PC-3 (cell line): ENCODE measurements at regions not wholly inside any gene's neighbourhood (a gene's known extent, or its start where the extent isn't known, plus 50 kb on each side); places are given as distances from the start of the nearest gene placed in this dataset.

Experiments used
- ATAC-seq: fragments of 200-7000 bp; cut with Tn5 transposase; 2 replicates; pipeline ENCODE4 v1.9.1; 2020; ENCODE audit warnings: mild to moderate bottlenecking, moderate library complexity
- BruUV-seq: library from RNA; stranded (reverse); fragments of 400-500 nt; replicated peaks from 2 replicates; lab custom pipeline; 2021; lab: Mats Ljungman, UMichigan
- CTCF ChIA-PET: fragments of 300-600 bp; sonication (Branson Sonifier 250); formaldehyde crosslinking; loops from one replicate; lab custom pipeline; 2022; ENCODE audit warnings: antibody characterized with exemption; lab: Charles Lee
- POLR2A ChIA-PET: fragments of 300-600 bp; sonication (Branson Sonifier 250); formaldehyde crosslinking; loops from one replicate; lab custom pipeline; 2022; ENCODE audit warnings: antibody characterized with exemption; ENCODE audit not compliant: unreplicated experiment; lab: Charles Lee
- DNase-seq: peaks from one replicate; pipeline ENCODE4 v3.0.0-alpha.2; 2015
- H2AFZ ChIP-seq: fragments of 300-600 bp; sonication (generic); 2 replicates; pipeline ENCODE4 v1.6.0; 2016; ENCODE audit warnings: antibody characterized with exemption, low read length
- H3F3A ChIP-seq: fragments of 300-600 bp; sonication (generic); one replicate; pipeline ENCODE4 v1.6.0; 2017; ENCODE audit warnings: antibody characterized with exemption, low read length, control low read depth, mild to moderate bottlenecking; ENCODE audit not compliant: unreplicated experiment
- H3K27ac ChIP-seq: fragments of 300-600 bp; sonication (generic); 2 replicates; pipeline ENCODE4 v1.5.1; 2016; ENCODE audit warnings: mild to moderate bottlenecking, low read length
- H3K27me3 ChIP-seq: fragments of 300-600 bp; sonication (generic); 2 replicates; pipeline ENCODE4 v1.6.1; 2016; ENCODE audit warnings: low read length, mixed read lengths
- H3K36me3 ChIP-seq: fragments of 300-600 bp; sonication (generic); 2 replicates; pipeline ENCODE4 v1.6.1; 2016; ENCODE audit warnings: low read depth, mixed run types, low read length, mixed read lengths
- H3K4me1 ChIP-seq: fragments of 300-600 bp; sonication (generic); 2 replicates; pipeline ENCODE4 v1.5.1; 2016; ENCODE audit warnings: low read length; ENCODE audit not compliant: insufficient read depth
- H3K4me2 ChIP-seq: fragments of 300-600 bp; sonication (generic); 2 replicates; pipeline ENCODE4 v1.6.0; 2016; ENCODE audit warnings: low read length
- H3K4me3 ChIP-seq: fragments of 300-600 bp; sonication (generic); 2 replicates; pipeline ENCODE4 v1.5.1; 2016; ENCODE audit warnings: mild to moderate bottlenecking, low read length, mixed read lengths
- H3K79me2 ChIP-seq: fragments of 300-600 bp; sonication (generic); 2 replicates; pipeline ENCODE4 v1.6.1; 2017; ENCODE audit warnings: low read length, mixed read lengths
- H3K9ac ChIP-seq: fragments of 300-600 bp; sonication (generic); 2 replicates; pipeline ENCODE4 v1.6.0; 2016; ENCODE audit warnings: mild to moderate bottlenecking, low read length
- H3K9me2 ChIP-seq: fragments of 300-600 bp; sonication (generic); replicated peaks from 2 replicates; pipeline ENCODE4 v1.6.1; 2016; ENCODE audit warnings: mixed run types, low read length, mixed read lengths
- H3K9me3 ChIP-seq: fragments of 300-600 bp; sonication (generic); 2 replicates; pipeline ENCODE4 v1.6.1; 2016; ENCODE audit warnings: low read length, mixed read lengths
- H4K20me1 ChIP-seq: fragments of 300-600 bp; sonication (generic); 2 replicates; pipeline ENCODE4 v1.6.1; 2016; ENCODE audit warnings: low read length, mixed read lengths
- CTCF ChIP-seq: fragments of 300-600 bp; sonication (generic); conservative IDR thresholded peaks from 2 replicates; pipeline ENCODE4 v1.5.1; 2017; ENCODE audit warnings: antibody characterized with exemption, low read depth, mild to moderate bottlenecking, low read length
- EZH2 ChIP-seq: fragments of 300-600 bp; sonication (generic); IDR thresholded peaks from one replicate; pipeline ENCODE4 v1.6.1; 2017; ENCODE audit warnings: antibody characterized with exemption, mild to moderate bottlenecking, low read length; ENCODE audit not compliant: unreplicated experiment
- EZH2phosphoT487 ChIP-seq: fragments of 300-600 bp; sonication (generic); IDR thresholded peaks from 2 replicates; pipeline ENCODE4 v1.6.1; 2018; ENCODE audit warnings: mild to moderate bottlenecking, antibody characterized with exemption, low read length, borderline replicate concordance
- intact Hi-C: fragments of 100-400 bp; cut with micrococcal nuclease; formaldehyde crosslinking; loops from 2 replicates; pipeline ENCODE4 v1.9.0; 2023

- BruUV-seq: no TSS peak
- H4K20me1 ChIP-seq: no peaks in the 10 kb centered on the region
- no peaks in the 10 kb centered on the region for H3K36me3 ChIP-seq
- no peak overlapping the region for H3K9ac ChIP-seq
- intact Hi-C loops: no loop called here
- no peak for TF ChIP-seq CTCF
- no peak for TF ChIP-seq EZH2phosphoT487
- TF ChIP-seq EZH2: no peak
- no peak overlapping the region for H3K4me2 ChIP-seq
- no peak overlapping the region for H3K27ac ChIP-seq
- H3K27me3 ChIP-seq: no peaks in the 10 kb centered on the region
- DNase-seq (no peak), ATAC-seq (no peak)
- no peaks in the 10 kb centered on the region for H3F3A ChIP-seq
- POLR2A ChIA-PET: no interaction called here
- H3K4me1 ChIP-seq: no peaks in the 10 kb centered on the region
- no peaks in the 10 kb centered on the region for H3K9me3 ChIP-seq
- no peak overlapping the region for H3K4me3 ChIP-seq
- H3K79me2 ChIP-seq: no peaks in the 10 kb centered on the region
- H3K9me2 ChIP-seq: no peaks in the 10 kb centered on the region
- H2AFZ ChIP-seq: no peak overlapping the region
- CTCF ChIA-PET: no interaction called here
Observed at GRCh38 chr12:130063866-130064265, 98.4 kb upstream of the FZD10 start.

GRCh38 chr12:130064999-130065398 lies 97.3 kb upstream of the FZD10 start:
- no peak overlapping the region for H3K27ac ChIP-seq
- ATAC-seq (no peak), DNase-seq (no peak)
- no peaks in the 10 kb centered on the region for H3K79me2 ChIP-seq
- H3F3A ChIP-seq: no peaks in the 10 kb centered on the region
- no peak overlapping the region for H3K9ac ChIP-seq
- no peaks in the 10 kb centered on the region for H3K9me2 ChIP-seq
- no peaks in the 10 kb centered on the region for H3K27me3 ChIP-seq
- H3K4me1 ChIP-seq: no peaks in the 10 kb centered on the region
- H4K20me1 ChIP-seq: no peaks in the 10 kb centered on the region
- TF ChIP-seq EZH2phosphoT487: no peak
- TF ChIP-seq EZH2: no peak
- TF ChIP-seq CTCF: no peak
- no peaks in the 10 kb centered on the region for H3K9me3 ChIP-seq
- H3K36me3 ChIP-seq: no peaks in the 10 kb centered on the region
- no peak overlapping the region for H2AFZ ChIP-seq
- no peak overlapping the region for H3K4me3 ChIP-seq
- no peak overlapping the region for H3K4me2 ChIP-seq
- CTCF ChIA-PET: no interaction called here
- intact Hi-C loops: no loop called here
- no TSS peak for BruUV-seq
- POLR2A ChIA-PET: no interaction called here

GRCh38 chr12:130066742-130067141 lies 95.5 kb upstream of the FZD10 start:
- no peak for ATAC-seq
- H3K9me2 ChIP-seq: no peaks in the 10 kb centered on the region
- no peaks in the 10 kb centered on the region for H3K27me3 ChIP-seq
- BruUV-seq: no TSS peak
- no peaks in the 10 kb centered on the region for H3K79me2 ChIP-seq
- H3F3A ChIP-seq: no peaks in the 10 kb centered on the region
- H2AFZ ChIP-seq: no peak overlapping the region
- intact Hi-C loops: no loop called here
- H4K20me1 ChIP-seq: no peaks in the 10 kb centered on the region
- H3K9me3 ChIP-seq: no peaks in the 10 kb centered on the region
- no peak overlapping the region for H3K4me3 ChIP-seq
- ChIA-PET CTCF (no interaction called here), POLR2A (no interaction called here)
- H3K9ac ChIP-seq: no peak overlapping the region
- TF ChIP-seq EZH2phosphoT487 (no peak), EZH2 (no peak), CTCF (no peak)
- H3K4me1 ChIP-seq: no peaks in the 10 kb centered on the region
- no peaks in the 10 kb centered on the region for H3K36me3 ChIP-seq
- no peak overlapping the region for H3K27ac ChIP-seq
- no peak overlapping the region for H3K4me2 ChIP-seq
- DNase-seq: no peak
